PC-3 (cell line): ENCODE measurements at regions not wholly inside any gene's neighbourhood (a gene's known extent, or its start where the extent isn't known, plus 50 kb on each side); places are given as distances from the start of the nearest gene placed in this dataset.

Experiments used
- CTCF ChIP-seq: fragments of 300-600 bp; sonication (generic); conservative IDR thresholded peaks from 2 replicates; pipeline ENCODE4 v1.5.1; 2017; ENCODE audit warnings: antibody characterized with exemption, low read depth, mild to moderate bottlenecking, low read length
- EZH2 ChIP-seq: fragments of 300-600 bp; sonication (generic); IDR thresholded peaks from one replicate; pipeline ENCODE4 v1.6.1; 2017; ENCODE audit warnings: antibody characterized with exemption, mild to moderate bottlenecking, low read length; ENCODE audit not compliant: unreplicated experiment
- EZH2phosphoT487 ChIP-seq: fragments of 300-600 bp; sonication (generic); IDR thresholded peaks from 2 replicates; pipeline ENCODE4 v1.6.1; 2018; ENCODE audit warnings: mild to moderate bottlenecking, antibody characterized with exemption, low read length, borderline replicate concordance

GRCh38 chr2:190584980-190585661, 50.6 kb upstream of the NEMP2 start:
- TF ChIP-seq CTCF = no peak
- TF ChIP-seq EZH2 = no peak
- no peak for TF ChIP-seq EZH2phosphoT487
